Epithelial cell of prostate (primary cell): ENCODE measurements at regions not wholly inside any gene's neighbourhood (a gene's known extent, or its start where the extent isn't known, plus 50 kb on each side); places are given as distances from the start of the nearest gene placed in this dataset.
A peak's percentile ranks its signal among the peaks of the same experiment; 100 is the strongest.

Experiments used
- DNase-seq: peaks from one replicate; pipeline ENCODE4 v3.0.0-alpha.2; 2011; ENCODE audit warnings: low read depth, low spot score
- H3K27ac ChIP-seq: fragments of 450-650 bp; 2 replicates; pipeline ENCODE4 v1.5.1; 2017; ENCODE audit warnings: mild to moderate bottlenecking

DNA sequence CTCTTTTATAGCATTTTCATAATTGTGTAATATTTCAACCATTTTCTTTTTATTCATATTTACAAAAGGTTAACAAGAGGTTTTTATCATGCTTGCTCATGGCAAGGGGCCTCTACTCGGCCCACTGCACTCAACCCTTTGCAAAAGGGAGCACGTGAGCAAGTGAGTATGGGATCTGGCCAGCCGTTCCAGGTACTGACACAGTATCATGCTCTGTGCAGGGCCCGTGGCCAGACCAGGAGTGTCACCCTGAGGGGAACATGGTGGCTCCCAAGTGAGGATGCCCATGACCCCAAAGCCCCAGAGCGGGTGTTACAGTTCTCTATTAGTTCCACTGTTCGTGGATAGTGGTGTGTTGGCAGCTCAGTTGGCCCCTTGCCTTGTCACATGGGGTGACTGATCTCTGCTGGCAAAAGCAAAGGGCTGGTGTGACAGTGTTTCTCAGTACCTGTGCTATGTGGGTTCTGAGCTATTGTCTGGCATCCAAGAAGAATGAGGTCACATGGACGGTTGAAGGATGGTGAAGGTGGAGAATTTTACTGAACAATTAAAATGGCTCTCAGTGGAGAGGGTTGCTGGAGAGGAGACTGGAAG, 777.2 kb upstream of the ADAMTS5 start:
- H3K27ac ChIP-seq: no peak overlapping the region
- no peak for DNase-seq

DNA sequence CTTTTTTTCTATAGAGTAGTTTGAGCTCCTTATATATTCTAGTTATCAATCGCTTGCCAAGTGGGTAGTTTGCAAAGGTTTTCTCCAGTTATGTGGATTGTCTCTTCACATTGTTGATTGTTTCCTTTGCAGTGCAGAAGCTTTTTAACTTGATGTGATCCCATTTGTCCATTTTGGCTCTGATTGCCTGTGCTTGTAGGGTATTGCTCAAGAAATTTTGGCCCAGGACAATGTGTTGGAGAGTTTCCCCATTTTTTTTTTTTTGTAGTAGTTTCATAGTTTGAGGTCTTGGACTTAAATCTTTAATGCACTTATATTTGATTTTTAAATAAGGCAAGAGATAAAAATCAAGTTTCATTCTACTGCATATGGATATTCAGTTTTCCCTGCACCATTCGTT, 774.8 kb upstream of the ADAMTS5 start:
- no peak overlapping the region for H3K27ac ChIP-seq
- DNase-seq: no peak

DNA sequence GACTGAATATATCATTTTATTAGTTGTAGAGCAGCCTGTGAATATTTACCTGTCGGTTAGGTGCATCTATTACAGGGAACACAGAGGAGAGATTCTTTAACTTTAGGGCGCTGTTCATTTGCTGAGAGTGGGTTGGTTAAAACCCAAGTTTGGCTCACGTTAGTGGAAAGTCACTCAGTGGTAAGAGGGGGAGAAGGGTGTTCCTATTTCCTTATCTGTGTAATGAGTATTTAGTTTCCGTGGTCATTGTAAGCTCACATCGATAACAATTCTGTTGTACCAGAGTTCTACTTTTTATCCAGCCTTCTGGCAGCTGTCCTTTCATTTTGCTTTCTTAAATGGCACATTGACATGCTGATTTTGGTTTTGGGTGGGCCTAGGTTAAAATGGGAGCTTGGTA, 773.2 kb upstream of the ADAMTS5 start:
- no peak overlapping the region for H3K27ac ChIP-seq
- DNase-seq: no peak

DNA sequence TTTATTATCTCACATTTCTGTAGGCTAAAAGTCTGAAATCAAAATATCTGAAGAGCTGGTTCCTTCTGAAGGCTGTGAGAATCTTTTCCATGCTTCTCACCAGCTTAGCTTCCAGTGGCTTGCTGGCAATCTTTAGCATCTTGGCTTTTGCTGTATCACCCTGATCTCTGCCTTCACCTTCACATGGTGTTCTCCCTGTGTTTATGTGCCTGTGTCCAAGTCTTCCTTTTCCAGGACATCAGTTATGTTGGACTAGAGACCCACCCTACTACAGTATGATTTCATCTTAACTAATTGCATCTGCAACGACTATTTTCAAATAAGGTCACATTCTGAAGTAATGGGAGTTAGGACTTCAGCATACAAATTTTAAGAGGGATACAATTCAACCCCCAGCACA, 772.3 kb upstream of the ADAMTS5 start:
- DNase-seq: no peak
- no peak overlapping the region for H3K27ac ChIP-seq

DNA sequence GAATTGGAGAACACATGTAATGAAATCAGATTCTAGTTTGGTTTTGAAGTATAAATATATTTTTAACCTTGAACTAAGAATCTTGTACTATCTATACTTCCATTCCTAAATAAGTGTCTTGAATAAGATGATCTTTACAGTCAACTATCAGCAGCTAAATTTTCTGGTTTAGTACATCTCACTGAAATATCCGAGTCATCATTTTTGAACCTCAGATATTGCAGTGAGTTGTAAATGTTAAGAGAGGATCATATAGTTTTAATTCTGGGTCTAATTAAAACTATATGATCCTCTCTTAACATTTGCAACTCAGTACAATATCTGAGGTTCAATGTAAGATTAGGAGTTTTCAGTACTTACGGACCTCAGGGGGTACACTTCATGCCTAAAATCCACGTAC, 768.8 kb upstream of the ADAMTS5 start:
- no peak for DNase-seq

DNA sequence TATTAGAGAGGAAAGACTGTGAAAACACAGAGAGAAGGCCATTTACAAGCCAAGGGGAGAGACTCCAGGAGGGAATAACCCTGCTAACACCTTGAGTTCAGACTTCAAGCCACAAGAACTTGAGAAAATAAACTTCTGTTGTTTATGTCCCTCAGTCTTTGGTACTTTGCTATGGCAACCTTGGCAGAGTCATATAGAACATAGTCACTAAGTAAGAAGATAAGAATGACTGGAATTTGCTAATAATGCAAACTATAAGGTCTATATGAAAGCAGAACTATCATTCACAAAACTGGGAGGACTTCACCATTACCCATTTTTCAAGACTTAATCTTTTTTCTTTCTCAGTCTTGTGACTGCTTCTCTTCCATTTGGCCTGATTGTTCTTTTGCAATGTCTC, 767.3 kb upstream of the ADAMTS5 start:
- no peak for DNase-seq
- H3K27ac ChIP-seq: no peak overlapping the region

More for the DNA sequence above, 768.8 kb upstream of the ADAMTS5 start:
- H3K27ac ChIP-seq: no peak overlapping the region

DNA sequence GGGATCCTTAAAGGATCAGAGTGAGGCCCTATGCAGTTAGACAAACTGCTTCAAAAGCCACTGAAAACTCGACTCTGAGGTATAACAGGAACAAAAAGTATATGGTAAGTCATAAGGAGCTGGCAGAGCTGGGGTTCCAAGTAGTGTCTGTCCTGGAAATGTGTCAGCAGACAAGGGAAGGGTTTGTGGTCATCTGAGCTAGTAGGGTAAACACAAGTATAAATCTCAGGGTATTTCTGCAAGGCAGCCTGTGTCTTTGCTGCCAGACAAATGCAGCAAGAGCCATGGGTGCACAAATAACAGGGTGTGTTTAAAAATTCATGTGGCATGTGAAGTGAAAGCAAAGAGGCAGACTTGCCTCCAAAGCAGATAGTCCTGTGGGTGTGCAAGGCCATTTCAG, 759.0 kb upstream of the ADAMTS5 start:
- DNase-seq: no peak
- no peak overlapping the region for H3K27ac ChIP-seq

DNA sequence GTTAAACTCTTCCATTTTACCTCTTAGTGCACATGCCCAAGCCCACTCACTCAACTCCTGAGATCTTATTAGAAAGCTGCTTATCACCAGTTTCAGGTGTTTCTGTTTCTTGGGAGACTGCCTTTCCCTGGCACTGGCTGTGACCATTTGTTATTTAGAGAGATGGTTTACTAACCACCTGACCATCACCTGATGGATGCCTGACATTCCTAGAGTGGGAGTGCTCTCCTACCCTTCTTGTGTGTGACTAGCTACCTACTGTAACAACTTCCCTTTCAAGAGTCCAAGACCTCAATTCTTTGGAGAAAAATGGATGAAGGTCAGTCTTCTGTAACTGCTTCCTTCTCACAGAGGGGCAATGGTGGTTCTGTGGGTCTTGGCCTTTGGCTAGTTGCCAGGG, 755.2 kb upstream of the ADAMTS5 start:
- peak overlapping the region; percentile 70 for H3K27ac ChIP-seq
- no peak for DNase-seq

DNA sequence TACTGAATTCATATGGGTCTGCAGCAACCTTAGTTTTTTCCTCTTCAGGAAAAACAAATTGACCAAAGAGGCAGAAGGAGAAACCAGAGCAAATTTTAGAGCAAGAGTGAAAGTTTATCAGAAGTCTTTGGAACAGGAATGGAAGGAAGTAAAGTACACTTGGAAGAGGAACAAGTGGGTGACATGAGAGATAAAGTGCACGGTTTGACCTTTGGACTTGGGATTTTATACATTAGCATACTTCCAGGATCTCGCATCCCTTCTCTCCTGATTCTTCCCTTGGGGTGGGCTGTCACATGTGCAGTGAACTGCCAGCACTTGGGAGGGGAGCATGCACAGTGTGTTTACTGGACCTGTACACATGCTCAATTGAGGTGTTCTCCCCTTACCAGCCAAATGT, 754.8 kb upstream of the ADAMTS5 start:
- H3K27ac ChIP-seq: peak overlapping the region; percentile 70
- no peak for DNase-seq

DNA sequence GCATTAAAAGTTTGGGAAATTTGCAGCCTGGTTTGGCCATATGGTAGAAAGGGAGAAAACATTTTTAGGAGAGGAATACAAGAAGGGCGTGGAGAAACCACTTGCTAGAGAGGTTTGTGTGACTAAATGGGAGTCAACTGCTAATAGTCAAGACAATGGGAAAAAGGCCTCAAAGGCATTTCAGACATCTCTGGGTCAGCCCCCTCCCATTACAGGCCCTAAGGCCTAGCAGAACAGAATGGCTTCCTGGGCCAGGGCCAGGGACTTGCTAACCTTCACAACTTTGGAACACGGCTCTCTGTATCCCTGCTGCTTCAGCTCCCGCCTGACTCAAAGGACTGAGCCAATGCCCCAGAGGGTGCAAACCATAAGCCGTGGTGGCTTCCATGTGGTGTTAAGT, 752.3 kb upstream of the ADAMTS5 start:
- H3K27ac ChIP-seq: no peak overlapping the region
- no peak for DNase-seq

DNA sequence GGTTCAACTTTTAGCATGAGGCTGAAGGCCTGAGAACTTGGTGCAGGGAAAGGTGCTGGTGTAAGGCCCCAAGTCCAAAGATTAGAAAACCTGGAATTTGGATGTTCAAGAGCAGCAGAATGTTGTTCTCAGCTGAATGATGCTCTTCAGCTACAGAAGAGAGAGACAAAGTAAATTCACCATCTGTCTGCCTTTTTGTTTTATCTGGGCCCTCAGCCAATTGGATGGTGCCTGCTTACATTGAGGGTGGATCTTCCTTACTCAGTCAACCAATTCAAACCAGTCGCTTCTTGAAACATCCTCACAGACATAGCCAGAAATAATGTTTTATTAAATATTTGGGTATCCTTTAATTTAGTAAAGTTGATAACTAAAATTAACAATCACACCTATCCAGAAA, 748.2 kb upstream of the ADAMTS5 start:
- no peak overlapping the region for H3K27ac ChIP-seq
- no peak for DNase-seq

DNA sequence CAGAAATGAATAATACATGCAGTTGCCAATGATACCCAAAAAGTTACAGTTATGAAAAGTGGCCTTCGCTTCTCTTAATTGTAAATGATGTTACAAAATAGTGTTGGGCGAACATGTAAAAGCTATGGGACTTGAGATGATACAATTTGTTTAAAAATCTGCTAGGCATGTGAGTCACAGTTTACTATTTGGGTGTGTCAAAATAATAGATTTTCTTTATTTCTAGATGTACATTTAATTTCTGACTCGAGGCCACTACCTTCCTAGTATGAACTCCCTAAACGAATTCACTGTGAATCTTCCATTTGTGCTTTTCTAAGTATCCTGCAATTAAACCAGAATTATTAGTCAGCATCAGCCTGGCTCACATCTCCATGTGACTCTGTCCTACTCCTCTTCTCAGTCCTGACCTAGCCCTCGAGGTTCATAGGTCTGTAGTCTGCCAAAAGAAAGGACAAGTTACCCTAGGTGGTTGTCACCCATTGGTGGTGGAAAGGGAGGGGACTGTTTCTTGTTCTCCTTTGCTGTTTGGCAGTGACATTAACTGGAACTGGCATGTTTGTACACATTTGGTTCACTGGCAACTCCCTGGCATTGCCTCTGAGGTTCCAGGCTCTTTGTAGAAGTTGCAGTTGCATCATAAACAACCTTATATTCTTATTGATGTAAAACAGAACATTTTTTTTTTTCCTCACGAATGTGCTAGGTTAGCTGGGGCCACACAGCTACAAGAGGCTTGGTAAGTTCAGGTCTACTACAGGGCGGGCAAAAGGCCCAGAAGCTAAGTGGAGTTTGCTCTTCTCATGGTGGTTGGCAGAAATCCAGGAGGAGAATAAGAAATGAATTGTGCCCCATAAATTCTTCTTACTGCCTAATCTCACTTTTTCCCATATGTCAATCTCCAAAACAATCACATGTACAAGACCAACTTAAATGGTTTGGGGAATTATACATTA, 746.5 kb upstream of the ADAMTS5 start:
- H3K27ac ChIP-seq: peak overlapping the region; percentile 39
- no peak for DNase-seq

DNA sequence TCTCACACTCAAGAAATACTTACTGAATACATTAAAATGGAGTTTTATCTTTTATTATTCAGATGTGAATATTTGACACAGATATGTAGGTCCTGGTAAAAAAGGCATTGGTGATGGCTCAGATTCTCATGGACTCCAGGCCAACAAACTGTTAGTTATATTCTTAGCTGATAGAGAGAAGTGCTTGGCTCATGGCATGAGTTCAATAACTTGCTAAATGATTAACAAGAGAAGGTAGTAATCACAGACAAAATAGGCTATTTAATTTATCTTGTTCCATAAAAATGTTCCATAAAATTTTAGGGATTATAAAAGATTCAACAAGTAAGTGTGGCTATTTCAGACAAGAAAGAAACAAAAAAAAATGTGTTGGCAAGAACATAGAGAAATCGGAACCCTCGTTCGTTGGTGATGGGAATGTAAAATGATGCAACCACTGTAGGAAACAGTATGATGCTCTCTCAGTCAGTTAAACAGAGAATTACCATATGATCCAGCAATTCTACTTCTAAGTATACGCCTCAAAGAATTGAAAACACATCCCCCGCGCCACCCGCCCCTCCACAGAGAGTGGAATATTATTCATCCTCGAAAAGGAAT, 737.8 kb upstream of the ADAMTS5 start:
- H3K27ac ChIP-seq: no peak overlapping the region
- DNase-seq: no peak

DNA sequence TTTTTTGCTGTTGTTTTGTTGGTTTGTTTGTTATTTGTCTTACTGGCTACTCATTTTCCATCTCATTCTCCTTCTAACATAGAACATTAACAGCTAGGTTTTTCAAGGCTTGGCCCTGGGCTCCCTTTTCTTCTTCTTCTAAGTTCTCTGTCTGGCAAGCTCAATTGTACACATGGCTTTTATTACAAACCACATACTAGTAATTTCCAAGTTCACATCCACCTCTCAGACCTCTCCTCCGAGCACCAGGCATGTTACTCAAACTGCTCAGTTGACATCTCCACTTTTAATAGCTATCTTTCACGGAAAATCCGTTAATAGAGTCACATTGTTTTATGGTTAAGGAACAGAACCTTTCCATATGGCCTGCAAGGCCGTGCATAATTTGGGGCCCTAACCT, 736.9 kb upstream of the ADAMTS5 start:
- H3K27ac ChIP-seq: no peak overlapping the region
- DNase-seq: no peak

DNA sequence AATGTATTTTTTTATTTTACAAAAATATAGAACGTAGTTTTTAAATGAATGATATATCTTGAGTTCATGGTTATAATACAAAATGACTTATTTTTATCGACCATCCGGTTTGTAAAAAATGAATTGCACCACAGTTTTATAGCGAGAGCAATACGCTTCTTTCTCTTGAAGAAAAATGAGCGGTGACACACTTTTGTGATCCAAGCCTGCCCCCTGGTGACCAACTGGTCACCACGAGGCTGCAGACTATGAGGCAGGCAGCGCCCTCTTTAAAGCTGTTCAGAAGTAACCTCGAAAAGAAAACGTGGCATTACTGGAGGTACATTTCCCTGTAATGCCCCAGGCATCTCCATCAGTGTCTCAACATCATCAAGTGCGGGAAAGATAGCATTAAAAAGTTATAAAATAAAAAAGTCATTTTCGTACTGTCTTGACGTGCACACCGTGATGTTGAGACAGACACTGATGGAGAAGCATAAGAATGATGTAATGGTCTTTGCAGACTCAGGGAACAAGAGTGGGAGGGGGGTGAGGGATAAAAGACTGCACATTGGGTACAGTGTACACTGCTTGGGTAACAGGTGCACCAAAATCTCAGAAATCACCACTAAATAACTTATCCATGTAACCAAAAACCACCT, 734.2 kb upstream of the ADAMTS5 start:
- H3K27ac ChIP-seq: no peak overlapping the region
- DNase-seq: peak; percentile 26

DNA sequence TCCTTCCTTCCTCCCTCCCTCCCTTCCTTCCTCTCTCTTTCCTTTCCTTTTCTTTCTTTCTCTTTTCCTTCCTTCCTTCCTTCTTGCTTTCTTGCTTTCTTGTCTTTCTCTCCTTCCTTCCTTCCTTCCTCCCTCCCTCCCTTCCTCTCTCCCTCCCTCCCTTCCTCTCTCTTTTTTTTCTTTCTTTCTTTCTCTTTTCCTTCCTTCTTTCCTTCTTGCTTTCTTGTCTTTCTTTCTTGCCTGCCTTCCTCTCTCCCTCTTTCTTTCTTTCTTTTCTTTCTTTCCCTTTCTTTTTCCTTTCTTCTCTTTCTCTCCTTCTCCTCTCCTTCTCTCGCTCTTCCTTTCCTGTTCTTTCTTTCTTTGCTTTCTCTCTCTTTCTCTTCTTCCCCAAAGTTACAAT, 728.4 kb upstream of the ADAMTS5 start:
- DNase-seq: no peak
- H3K27ac ChIP-seq: no peak overlapping the region

DNA sequence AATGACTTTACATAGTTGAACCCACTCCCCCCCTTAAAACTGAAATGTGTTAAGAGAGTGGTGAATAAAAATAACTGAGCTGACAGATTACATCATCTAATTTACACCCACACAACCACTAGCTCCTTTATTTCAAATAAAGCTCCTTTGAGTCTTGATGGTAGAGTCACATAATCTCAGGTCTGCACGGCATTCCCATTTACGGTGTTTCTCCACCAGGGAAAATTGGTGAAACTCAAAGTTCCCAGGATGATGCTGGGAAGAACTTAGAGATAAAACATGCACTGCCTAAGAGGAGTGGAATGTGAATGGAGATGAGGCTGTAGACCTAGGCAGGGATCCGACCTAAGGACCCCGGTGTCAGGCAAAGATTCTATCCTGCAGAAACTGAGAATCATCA, 727.8 kb upstream of the ADAMTS5 start:
- H3K27ac ChIP-seq: no peak overlapping the region
- DNase-seq: no peak

DNA sequence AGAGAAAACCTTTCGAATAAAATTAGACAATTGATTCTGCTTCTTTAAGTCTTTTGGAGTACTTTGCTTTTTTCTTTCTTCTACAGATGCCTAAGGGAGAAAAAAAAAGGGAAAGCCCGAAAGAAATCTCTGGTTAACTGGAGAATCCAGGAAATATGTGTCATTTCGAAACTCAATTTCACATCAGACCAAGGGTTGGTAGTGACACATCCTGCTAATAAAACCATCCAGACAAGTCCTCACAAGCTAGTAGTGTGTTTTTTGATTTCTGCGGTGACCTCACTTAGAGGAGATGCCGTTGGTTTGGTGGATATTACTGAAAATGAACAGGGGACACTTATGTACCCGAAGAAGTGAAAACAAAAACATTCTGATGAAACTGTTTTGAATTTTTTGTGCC, 726.5 kb upstream of the ADAMTS5 start:
- peak; percentile 93 for DNase-seq
- peak overlapping the region; percentile 82 for H3K27ac ChIP-seq

DNA sequence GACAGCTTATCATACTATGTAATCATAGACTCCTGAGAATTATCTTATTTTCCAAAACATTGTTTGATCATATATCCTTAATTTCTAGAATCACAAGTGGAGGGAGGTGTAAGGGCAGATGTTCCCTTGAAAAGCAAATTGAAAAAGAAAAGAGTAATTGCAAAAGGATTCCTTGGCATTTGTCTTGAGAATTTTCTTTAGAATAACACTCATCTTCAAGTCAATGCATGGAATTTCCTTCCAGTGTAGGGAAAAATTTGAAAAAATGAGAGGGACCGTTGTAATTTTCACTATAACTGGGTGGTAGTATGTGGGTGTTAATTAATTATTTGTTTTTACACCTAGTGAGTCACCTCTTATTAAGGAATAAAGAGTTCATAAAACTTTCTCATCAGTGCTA, 724.6 kb upstream of the ADAMTS5 start:
- H3K27ac ChIP-seq: no peak overlapping the region
- DNase-seq: no peak

DNA sequence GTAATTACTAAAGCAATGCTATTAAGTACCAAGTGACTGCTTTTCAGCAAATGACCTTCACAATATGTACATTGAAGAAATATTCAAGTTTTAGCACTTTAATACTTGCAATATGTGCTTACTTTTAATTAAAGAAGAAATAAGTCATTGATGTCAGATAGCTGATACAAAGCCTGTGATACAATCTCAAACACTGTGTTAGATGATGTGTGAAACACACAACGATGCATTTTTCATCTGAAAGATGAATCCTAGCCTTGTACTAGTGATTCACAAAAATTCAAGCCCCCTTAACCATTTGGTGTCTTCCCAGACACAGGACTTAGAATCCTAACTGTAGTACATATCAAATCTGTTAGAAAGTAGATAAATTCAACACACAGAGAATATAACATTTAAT, 724.1 kb upstream of the ADAMTS5 start:
- no peak for DNase-seq
- H3K27ac ChIP-seq: no peak overlapping the region

DNA sequence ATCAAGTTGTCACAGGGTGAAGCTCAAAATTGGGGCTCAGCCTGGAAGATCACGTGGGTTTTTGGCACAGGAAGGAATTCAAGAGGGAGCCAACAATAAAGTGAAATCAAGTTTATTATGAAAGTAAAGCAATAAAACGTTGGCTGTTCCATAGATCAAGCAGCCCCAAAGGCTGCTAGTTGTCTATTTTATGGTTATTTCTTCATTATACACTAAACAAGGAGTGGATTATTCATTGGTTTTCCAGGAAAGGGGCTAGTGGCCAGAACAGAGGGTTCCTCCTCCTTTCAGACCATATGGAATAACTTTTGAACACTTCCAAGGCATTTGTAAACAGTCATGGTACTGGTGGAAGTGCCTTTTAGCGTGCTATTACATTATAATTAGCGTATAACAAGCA, 723.5 kb upstream of the ADAMTS5 start:
- no peak overlapping the region for H3K27ac ChIP-seq
- no peak for DNase-seq
